Suprapubic skin (tissue), 4 donors: ENCODE measurements at regions not wholly inside any gene's neighbourhood (a gene's known extent, or its start where the extent isn't known, plus 50 kb on each side); places are given as distances from the start of the nearest gene placed in this dataset.

ENCODE experiments used
- DNase-seq, 2 donors: peaks; one replicate each; pipeline ENCODE4 v3.0.0-alpha.2; 2019; ENCODE audit warnings: low spot score in 2 of 2
- H3K27ac ChIP-seq: fragments of 200-600 bp; sonication (generic); one replicate; pipeline ENCODE4 v1.5.1; 2019
- H3K27me3 ChIP-seq: fragments of 200-600 bp; sonication (generic); one replicate; pipeline ENCODE4 v1.5.1; 2019
- H3K36me3 ChIP-seq: fragments of 200-600 bp; sonication (generic); one replicate; pipeline ENCODE4 v1.5.1; 2019
- H3K4me1 ChIP-seq: fragments of 200-600 bp; sonication (generic); one replicate; pipeline ENCODE4 v1.5.1; 2019
- H3K4me3 ChIP-seq: fragments of 200-600 bp; sonication (generic); one replicate; pipeline ENCODE4 v1.5.1; 2019; ENCODE audit warnings: mild to moderate bottlenecking
- H3K9me3 ChIP-seq: fragments of 200-600 bp; sonication (generic); one replicate; pipeline ENCODE4 v1.5.1; 2019
- CTCF ChIP-seq, 2 donors: fragments of 200-600 bp in 1 of 2; fragments of 450-650 bp in 1 of 2; sonication (generic) in 1 of 2; IDR thresholded peaks; one replicate each; pipeline ENCODE4 v1.5.1; 2016 to 2019; ENCODE audit warnings: antibody characterized with exemption in 2 of 2, mild to moderate bottlenecking in 1 of 2, moderate library complexity in 1 of 2
- EP300 ChIP-seq: sonication (generic); formaldehyde crosslinking; IDR thresholded peaks from one replicate; pipeline ENCODE4 v1.6.1; 2017; ENCODE audit warnings: antibody characterized with exemption
- POLR2A ChIP-seq, 2 donors: fragments of 450-650 bp; IDR thresholded peaks; one replicate each; pipeline ENCODE4 v1.6.1; 2017; ENCODE audit warnings: antibody characterized with exemption in 2 of 2, mild to moderate bottlenecking in 2 of 2, moderate library complexity in 2 of 2
- POLR2AphosphoS5 ChIP-seq, 3 donors: sonication (generic); formaldehyde crosslinking; IDR thresholded peaks; one replicate each; pipeline ENCODE4 v1.6.1; 2017; ENCODE audit warnings: antibody characterized with exemption in 3 of 3
- WGBS: methylation state at CpG from one replicate; pipeline ENCODE4 v1.1.5; 2018; 5-methylcytosine and 5-hydroxymethylcytosine counted together

- no peak overlapping the region for H3K27ac ChIP-seq
- H3K36me3 ChIP-seq = no peaks in the 10 kb centered on the region
- WGBS = 43% methylated on average over 1 of the region's 1 CpG
- H3K27me3 ChIP-seq = no peaks in the 10 kb centered on the region
- no peaks in the 10 kb centered on the region for H3K9me3 ChIP-seq
- TF ChIP-seq EP300 (no peak), POLR2A (IDR thresholded peaks at IDR 0.05) (no peak), CTCF (IDR thresholded peaks at IDR 0.05) (no peak), POLR2AphosphoS5 (IDR thresholded peaks at IDR 0.05) (no peak)
- no peaks in the 10 kb centered on the region for H3K4me1 ChIP-seq
- no peak overlapping the region for H3K4me3 ChIP-seq
- no peak for DNase-seq
These were observed 502.3 kb downstream of the RBFOX1 start for GRCh38 chr16:7834771-7835431.

DNA sequence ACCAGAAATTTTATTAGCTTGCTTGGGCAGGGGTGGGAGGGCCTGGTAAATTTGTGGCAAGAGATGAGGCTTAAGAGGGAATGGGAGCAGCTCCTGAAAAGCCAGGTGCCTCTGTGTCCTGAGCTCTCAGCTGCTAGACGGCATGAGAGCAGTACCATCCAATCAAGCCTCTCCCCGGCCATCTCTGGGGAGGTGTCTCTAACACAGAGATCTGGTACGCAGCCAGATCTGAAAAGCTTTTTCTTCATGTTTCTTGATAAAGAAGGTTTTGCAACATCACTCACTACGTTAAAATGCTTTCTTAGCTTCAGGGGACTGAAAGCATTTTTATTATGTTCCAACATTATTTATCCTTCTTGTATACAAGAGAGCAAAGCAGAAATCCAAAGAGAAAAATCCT, 488.2 kb downstream of the RBFOX1 start:
- H3K27me3 ChIP-seq = no peaks in the 10 kb centered on the region
- H3K27ac ChIP-seq = no peak overlapping the region
- no peaks in the 10 kb centered on the region for H3K36me3 ChIP-seq
- H3K4me3 ChIP-seq = no peak overlapping the region
- DNase-seq = no peak
- 62% methylated on average over 4 of the region's 4 CpGs for WGBS
- no peaks in the 10 kb centered on the region for H3K4me1 ChIP-seq
- H3K9me3 ChIP-seq = no peaks in the 10 kb centered on the region
- no peak for TF ChIP-seq EP300
- TF ChIP-seq POLR2A (IDR thresholded peaks at IDR 0.05) = no peak
- no peak for TF ChIP-seq POLR2AphosphoS5 (IDR thresholded peaks at IDR 0.05)
- TF ChIP-seq CTCF (IDR thresholded peaks at IDR 0.05) = no peak

GRCh38 chr16:7805686-7806396, 473.2 kb downstream of the RBFOX1 start:
- no peaks in the 10 kb centered on the region for H3K36me3 ChIP-seq
- TF ChIP-seq POLR2AphosphoS5 (IDR thresholded peaks at IDR 0.05) (no peak), EP300 (no peak), POLR2A (IDR thresholded peaks at IDR 0.05) (no peak), CTCF (IDR thresholded peaks at IDR 0.05) (no peak)
- no peak for DNase-seq
- H3K27ac ChIP-seq = no peak overlapping the region
- WGBS = 77% methylated on average over 8 of the region's 8 CpGs
- no peaks in the 10 kb centered on the region for H3K9me3 ChIP-seq
- H3K27me3 ChIP-seq = no peaks in the 10 kb centered on the region
- H3K4me1 ChIP-seq = no peaks in the 10 kb centered on the region
- no peak overlapping the region for H3K4me3 ChIP-seq

DNA sequence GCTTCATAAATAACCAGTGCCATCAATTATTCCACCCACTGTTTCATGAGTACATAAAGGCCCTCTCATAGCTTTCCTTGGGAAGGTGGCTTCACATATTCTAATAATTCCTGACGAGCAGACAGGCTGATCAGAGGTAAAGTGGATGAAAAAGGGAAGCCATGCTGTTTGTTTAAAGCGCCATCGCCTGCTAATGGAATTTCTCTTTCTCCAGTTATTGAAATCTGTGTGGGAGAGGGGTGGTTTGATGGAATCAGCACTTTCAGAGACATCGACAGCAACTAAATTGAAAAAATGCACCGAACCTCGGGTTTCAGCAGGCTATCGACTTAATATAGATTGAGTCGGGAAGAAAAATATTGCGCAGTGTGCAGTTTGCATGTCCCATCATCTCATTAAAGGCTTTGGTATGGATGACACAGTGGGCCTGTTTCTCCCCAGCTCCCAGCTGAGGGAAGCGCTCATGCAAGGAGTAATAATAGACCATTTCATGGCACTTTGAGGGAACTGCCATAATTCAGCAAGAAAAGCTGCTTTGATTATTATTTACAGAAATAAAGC, 472.1 kb downstream of the RBFOX1 start:
- TF ChIP-seq EP300 (no peak), POLR2AphosphoS5 (IDR thresholded peaks at IDR 0.05) (no peak), CTCF (IDR thresholded peaks at IDR 0.05) (no peak), POLR2A (IDR thresholded peaks at IDR 0.05) (no peak)
- Histone ChIP-seq H3K4me3 (no peak overlapping the region), H3K27ac (no peak overlapping the region), H3K36me3 (no peaks in the 10 kb centered on the region), H3K27me3 (no peaks in the 10 kb centered on the region), H3K4me1 (no peaks in the 10 kb centered on the region), H3K9me3 (no peaks in the 10 kb centered on the region)
- WGBS = 91% methylated on average over 10 of the region's 10 CpGs
- DNase-seq = no peak

- Histone ChIP-seq H3K4me3 (no peak overlapping the region), H3K9me3 (no peaks in the 10 kb centered on the region), H3K36me3 (no peaks in the 10 kb centered on the region), H3K4me1 (no peaks in the 10 kb centered on the region), H3K27me3 (no peaks in the 10 kb centered on the region), H3K27ac (no peak overlapping the region)
- no peak for DNase-seq
- TF ChIP-seq EP300 (no peak), CTCF (IDR thresholded peaks at IDR 0.05) (no peak), POLR2A (IDR thresholded peaks at IDR 0.05) (no peak), POLR2AphosphoS5 (IDR thresholded peaks at IDR 0.05) (no peak)
- 73% methylated on average over 4 of the region's 4 CpGs for WGBS
These were observed 459.7 kb downstream of the RBFOX1 start for GRCh38 chr16:7792346-7792745.
